ENCODE measurements at regions not wholly inside any gene's neighbourhood (a gene's known extent, or its start where the extent isn't known, plus 50 kb on each side); places are given as distances from the start of the nearest gene placed in this dataset.

GRCh38 chr6:106000935-106001334 is 85.2 kb upstream of the PRDM1 start:
- TF ChIP-seq CTCF (IDR thresholded peaks at IDR 0.05; ENCODE audit: low read depth, low read length) (no peak), EZH2phosphoT487 (IDR thresholded peaks at IDR 0.05; ENCODE audit: low read depth) (no peak)
